ENCODE measurements at regions not wholly inside any gene's neighbourhood (a gene's known extent, or its start where the extent isn't known, plus 50 kb on each side); places are given as distances from the start of the nearest gene placed in this dataset.

DNA sequence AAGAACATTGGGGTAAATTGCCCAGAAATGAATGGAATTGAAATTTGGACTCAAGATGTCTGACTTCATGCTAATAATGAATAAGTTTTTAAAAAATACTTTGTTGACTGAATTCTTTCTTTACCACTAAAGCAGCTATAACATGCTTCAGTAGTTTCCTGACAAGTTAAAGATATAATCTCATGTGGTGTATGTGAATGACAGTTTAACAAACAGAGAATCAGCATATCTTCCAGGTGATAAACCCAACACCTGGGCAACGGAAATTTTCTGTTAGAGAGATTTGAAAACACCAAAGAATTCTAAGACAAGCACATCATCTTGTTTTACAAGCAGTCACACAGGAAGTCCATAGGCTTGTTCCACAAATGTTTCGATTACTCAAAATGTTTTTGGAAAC lies 372.6 kb upstream of the VRK2 start:
- in situ Hi-C loops (cut with HindIII; ENCODE audit: low sequenced_read_pairs), result no loop called here
- no peak for DNase-seq (ENCODE audit: low read depth, low spot score)
- no peak for TF ChIP-seq CTCF (IDR thresholded peaks at IDR 0.05; ENCODE audit: low read depth, low read length)
- no peak overlapping the region for H3K4me3 ChIP-seq (ENCODE audit: low read depth, low read length)

DNA sequence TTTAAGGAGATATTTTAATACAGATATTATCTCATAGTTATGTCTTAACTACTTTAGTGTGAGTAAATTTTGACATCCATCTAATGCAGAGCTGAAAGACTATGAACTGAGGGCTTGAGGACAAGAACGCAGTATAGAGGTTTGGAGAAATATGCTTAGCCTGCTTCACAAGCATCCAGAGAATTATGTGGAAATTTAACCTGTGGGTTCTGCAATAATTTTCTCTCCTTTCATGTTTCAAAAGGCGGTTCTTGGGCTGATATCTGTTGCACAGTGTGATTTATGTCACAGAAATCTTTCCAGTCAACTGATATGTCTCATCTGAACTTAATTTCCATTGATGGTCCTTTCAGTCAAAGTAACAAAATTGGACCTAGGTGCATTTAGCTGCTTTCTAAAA lies 371.9 kb upstream of the VRK2 start:
- in situ Hi-C loops (cut with HindIII; ENCODE audit: low sequenced_read_pairs), result no loop called here
- no peak for DNase-seq (ENCODE audit: low read depth, low spot score)
- no peak for TF ChIP-seq CTCF (IDR thresholded peaks at IDR 0.05; ENCODE audit: low read depth, low read length)
- no peak overlapping the region for H3K4me3 ChIP-seq (ENCODE audit: low read depth, low read length)

DNA sequence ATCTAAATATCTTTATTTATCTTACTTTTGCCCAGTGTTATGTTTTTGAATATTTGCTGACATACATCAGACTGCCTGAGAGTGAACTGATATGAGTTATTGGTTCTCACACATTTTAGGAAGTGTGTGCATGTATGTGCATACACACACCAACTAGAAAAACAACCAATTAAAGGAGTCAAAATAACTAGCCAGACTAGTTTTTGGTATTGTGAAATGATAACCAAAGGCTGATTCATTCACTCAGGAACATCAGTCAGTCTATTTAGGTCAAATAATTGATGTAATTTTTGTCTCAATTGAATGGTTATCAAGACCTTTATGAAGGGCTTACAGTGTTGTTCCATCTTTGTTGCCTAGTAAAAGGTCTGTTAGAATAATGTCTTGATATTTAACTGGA lies 369.3 kb upstream of the VRK2 start:
- no peak for DNase-seq (ENCODE audit: low read depth, low spot score)
- no peak for TF ChIP-seq CTCF (IDR thresholded peaks at IDR 0.05; ENCODE audit: low read depth, low read length)
- no peak overlapping the region for H3K4me3 ChIP-seq (ENCODE audit: low read depth, low read length)
- in situ Hi-C loops (cut with HindIII; ENCODE audit: low sequenced_read_pairs), result no loop called here

DNA sequence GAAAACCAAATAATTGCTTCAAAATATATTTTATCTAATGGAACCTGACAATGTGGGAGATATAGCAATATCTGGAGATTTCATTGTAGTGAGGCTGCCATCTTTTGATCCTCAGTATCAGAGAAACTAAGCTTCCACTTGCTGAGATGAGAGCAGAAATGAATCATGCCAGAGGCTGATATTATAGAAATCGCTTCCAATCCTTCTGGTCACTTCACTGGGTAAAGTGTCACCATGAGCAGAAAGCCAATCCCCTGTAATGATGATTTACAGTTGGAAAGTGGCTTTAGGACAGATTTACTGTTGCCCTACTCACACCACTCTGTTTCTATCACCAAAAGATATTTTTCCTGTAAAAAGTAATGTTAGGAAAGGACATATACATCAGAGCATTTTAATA lies 365.0 kb upstream of the VRK2 start:
- no peak for DNase-seq (ENCODE audit: low read depth, low spot score)
- in situ Hi-C loops (cut with HindIII; ENCODE audit: low sequenced_read_pairs), result no loop called here
- H3K4me3 ChIP-seq (ENCODE audit: low read depth, low read length), result no peak overlapping the region
- no peak for TF ChIP-seq CTCF (IDR thresholded peaks at IDR 0.05; ENCODE audit: low read depth, low read length)

DNA sequence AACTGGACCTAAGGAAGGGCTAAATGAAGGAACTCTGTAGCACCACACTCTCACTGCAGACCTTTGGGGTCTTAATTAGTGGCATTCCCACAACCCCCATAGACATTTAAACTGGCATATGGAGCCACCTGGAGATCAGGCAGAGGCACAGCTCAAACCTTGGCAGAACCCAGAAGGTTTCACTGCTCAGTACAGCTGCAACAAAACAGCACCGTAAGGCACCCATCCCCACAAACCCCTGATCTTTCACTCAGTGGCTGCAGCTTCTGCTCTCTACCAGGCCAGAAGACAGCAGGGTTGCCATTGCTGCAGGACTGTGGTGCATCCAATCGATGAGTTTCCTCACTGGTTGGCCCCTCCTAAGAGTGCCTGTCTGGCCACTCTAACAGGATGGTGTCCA lies 361.6 kb upstream of the VRK2 start:
- TF ChIP-seq CTCF (IDR thresholded peaks at IDR 0.05; ENCODE audit: low read depth, low read length), result no peak
- no peak overlapping the region for H3K4me3 ChIP-seq (ENCODE audit: low read depth, low read length)
- no peak for DNase-seq (ENCODE audit: low read depth, low spot score)
- in situ Hi-C loops (cut with HindIII; ENCODE audit: low sequenced_read_pairs), result no loop called here

- no peak for DNase-seq (ENCODE audit: low read depth, low spot score)
- H3K4me3 ChIP-seq (ENCODE audit: low read depth, low read length), result no peak overlapping the region
- in situ Hi-C loops (cut with HindIII; ENCODE audit: low sequenced_read_pairs), result no loop called here
- no peak for TF ChIP-seq CTCF (IDR thresholded peaks at IDR 0.05; ENCODE audit: low read depth, low read length)
These were observed 354.2 kb upstream of the VRK2 start for GRCh38 chr2:57692395-57692794.

DNA sequence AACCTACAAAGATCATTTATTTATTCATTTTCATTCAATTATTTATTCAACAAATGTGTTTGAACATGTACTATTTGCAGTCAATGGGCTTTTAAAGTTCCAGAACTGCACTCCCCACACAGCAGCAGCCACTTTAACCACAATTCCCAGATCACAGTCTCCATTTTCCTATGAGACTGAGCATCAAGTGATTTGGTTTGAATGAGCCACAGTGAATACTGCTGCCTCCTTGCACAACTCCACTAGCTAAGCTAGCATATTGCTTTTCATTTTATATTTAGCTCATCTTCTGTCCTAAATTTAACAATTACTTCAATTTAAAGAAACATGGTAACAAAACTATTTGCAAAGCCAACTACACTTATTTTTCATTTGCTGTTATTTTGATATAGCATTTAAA lies 353.4 kb upstream of the VRK2 start:
- H3K4me3 ChIP-seq (ENCODE audit: low read depth, low read length), result no peak overlapping the region
- in situ Hi-C loops (cut with HindIII; ENCODE audit: low sequenced_read_pairs), result no loop called here
- no peak for TF ChIP-seq CTCF (IDR thresholded peaks at IDR 0.05; ENCODE audit: low read depth, low read length)
- DNase-seq (ENCODE audit: low read depth, low spot score), result no peak

All from astrocyte of the spinal cord (primary cell).